ENCODE measurements at regions not wholly inside any gene's neighbourhood (a gene's known extent, or its start where the extent isn't known, plus 50 kb on each side); places are given as distances from the start of the nearest gene placed in this dataset.

DNA sequence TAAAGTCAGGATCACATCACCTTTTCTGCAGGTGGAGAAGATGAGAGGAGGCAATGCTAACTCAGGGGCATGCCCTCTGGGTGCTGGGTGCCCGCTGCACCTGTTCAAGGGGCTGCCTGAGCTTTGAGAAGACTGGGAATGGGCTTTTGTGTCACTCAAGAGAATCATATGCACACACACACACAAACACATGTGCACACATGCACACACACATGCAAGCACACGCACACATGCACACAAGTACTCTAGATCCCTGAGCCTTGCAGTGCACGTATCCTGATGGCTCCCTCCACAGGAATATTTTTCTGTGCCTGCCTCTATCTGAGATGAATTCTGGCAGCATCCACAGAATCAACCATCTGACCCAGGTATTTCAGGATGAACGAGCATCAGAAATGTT, 110.0 kb upstream of the TEX51 start:
- no peak overlapping the region for H2AFZ ChIP-seq (ENCODE audit: low read depth, low read length, poor library complexity, severe bottlenecking)
- no peaks in the 10 kb centered on the region for H3K9me2 ChIP-seq (ENCODE audit: insufficient read depth)
- no peaks in the 10 kb centered on the region for H3K4me1 ChIP-seq (ENCODE audit: control insufficient read depth in 1 of 2, insufficient read depth in 2 of 2, low read length in 2 of 2)
- H3K9me3 ChIP-seq (ENCODE audit: control insufficient read depth in 1 of 2, insufficient read depth in 1 of 2, low read depth in 1 of 2, low read length in 2 of 2): no peaks in the 10 kb centered on the region
- H3K4me3 ChIP-seq (replicated peaks in 1 of 2; ENCODE audit: low read depth in 1 of 2, low read length in 2 of 2): no peak overlapping the region
- no peak for TF ChIP-seq SIN3A (IDR thresholded peaks at IDR 0.05; ENCODE audit: low read depth)
- H4K20me1 ChIP-seq (ENCODE audit: insufficient read depth): no peaks in the 10 kb centered on the region
- H3K27ac ChIP-seq (ENCODE audit: low read depth, low read length): no peak overlapping the region
- no peaks in the 10 kb centered on the region for H3K79me2 ChIP-seq (ENCODE audit: insufficient read depth, low read length)
- no peaks in the 10 kb centered on the region for H3K36me3 ChIP-seq (ENCODE audit: control insufficient read depth in 1 of 2, insufficient read depth in 2 of 2, low read length in 2 of 2)
- intact Hi-C loops (cut with micrococcal nuclease): no loop called here
- DNase-seq (ENCODE audit: low read depth, low spot score) (no peak), ATAC-seq (no peak)
- RAD21 ChIA-PET (ENCODE audit: low non-redundant PET in 1 of 2, low total read pairs in 2 of 2, uncharacterized antibody in 2 of 2, unreplicated experiment in 2 of 2): no interaction called here
- CTCF ChIA-PET: no interaction called here
- POLR2A ChIA-PET: no interaction called here
- H3K9ac ChIP-seq (ENCODE audit: low read length): no peak overlapping the region
- H3K27me3 ChIP-seq (ENCODE audit: insufficient read depth, low read length): peaks cover 17% of the 10 kb centered on the region
- H3K4me2 ChIP-seq (ENCODE audit: low read length): no peak overlapping the region
- BruUV-seq (replicated peaks): no TSS peak

DNA sequence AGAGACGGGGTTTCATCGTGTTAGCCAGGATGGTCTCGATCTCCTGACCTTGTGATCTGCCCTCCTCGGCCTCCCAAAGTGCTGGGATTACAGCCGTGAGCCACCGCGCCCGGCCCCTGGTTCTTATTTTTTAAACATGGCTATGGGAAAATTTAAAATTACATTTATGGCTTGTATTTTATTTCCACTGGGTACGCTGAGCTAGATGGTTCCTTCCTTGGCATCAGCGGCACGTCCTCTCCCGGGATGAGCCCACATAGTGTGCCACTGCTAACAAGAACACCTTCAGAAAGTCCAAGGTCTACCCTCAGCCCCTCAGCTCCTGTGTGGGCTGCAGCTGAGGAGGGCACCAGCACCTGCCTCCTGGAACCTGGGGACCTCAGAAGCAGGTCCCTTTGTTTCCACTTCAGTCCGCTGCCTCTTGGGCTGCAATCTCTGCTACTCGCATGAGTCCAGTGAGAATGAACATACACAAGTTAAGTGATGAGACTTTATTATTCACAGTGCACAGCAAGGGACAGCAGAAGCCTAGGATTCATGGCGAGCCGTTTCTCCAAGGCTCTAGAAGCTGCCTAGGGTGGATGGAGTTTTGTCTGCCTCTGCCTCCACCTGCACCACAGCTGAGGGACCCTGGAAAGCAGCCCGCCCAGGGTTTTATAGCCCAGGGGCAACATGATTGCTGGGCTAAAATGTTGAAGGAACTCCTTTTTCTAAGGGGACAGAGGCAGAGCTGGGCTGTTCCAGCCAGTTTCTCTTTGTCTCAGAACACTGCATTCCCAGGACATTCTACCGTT, 107.5 kb upstream of the TEX51 start:
- H3K36me3 ChIP-seq (ENCODE audit: control insufficient read depth in 1 of 2, insufficient read depth in 2 of 2, low read length in 2 of 2): no peaks in the 10 kb centered on the region
- ATAC-seq (no peak), DNase-seq (ENCODE audit: low read depth, low spot score) (no peak)
- TF ChIP-seq ELF1 (IDR thresholded peaks at IDR 0.05; ENCODE audit: borderline replicate concordance, low read depth): no peak
- TF ChIP-seq, protein P1, sequence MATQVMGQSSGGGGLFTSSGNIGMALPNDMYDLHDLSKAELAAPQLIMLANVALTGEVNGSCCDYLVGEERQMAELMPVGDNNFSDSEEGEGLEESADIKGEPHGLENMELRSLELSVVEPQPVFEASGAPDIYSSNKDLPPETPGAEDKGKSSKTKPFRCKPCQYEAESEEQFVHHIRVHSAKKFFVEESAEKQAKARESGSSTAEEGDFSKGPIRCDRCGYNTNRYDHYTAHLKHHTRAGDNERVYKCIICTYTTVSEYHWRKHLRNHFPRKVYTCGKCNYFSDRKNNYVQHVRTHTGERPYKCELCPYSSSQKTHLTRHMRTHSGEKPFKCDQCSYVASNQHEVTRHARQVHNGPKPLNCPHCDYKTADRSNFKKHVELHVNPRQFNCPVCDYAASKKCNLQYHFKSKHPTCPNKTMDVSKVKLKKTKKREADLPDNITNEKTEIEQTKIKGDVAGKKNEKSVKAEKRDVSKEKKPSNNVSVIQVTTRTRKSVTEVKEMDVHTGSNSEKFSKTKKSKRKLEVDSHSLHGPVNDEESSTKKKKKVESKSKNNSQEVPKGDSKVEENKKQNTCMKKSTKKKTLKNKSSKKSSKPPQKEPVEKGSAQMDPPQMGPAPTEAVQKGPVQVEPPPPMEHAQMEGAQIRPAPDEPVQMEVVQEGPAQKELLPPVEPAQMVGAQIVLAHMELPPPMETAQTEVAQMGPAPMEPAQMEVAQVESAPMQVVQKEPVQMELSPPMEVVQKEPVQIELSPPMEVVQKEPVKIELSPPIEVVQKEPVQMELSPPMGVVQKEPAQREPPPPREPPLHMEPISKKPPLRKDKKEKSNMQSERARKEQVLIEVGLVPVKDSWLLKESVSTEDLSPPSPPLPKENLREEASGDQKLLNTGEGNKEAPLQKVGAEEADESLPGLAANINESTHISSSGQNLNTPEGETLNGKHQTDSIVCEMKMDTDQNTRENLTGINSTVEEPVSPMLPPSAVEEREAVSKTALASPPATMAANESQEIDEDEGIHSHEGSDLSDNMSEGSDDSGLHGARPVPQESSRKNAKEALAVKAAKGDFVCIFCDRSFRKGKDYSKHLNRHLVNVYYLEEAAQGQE (IDR thresholded peaks at IDR 0.05; ENCODE audit: low read depth): no peak
- H3K4me2 ChIP-seq (ENCODE audit: low read length): no peak overlapping the region
- RAD21 ChIA-PET (ENCODE audit: low non-redundant PET in 1 of 2, low total read pairs in 2 of 2, uncharacterized antibody in 2 of 2, unreplicated experiment in 2 of 2): no interaction called here
- H3K9me3 ChIP-seq (ENCODE audit: control insufficient read depth in 1 of 2, insufficient read depth in 1 of 2, low read depth in 1 of 2, low read length in 2 of 2): no peaks in the 10 kb centered on the region
- intact Hi-C loops (cut with micrococcal nuclease): no loop called here
- no peak overlapping the region for H3K4me3 ChIP-seq (replicated peaks in 1 of 2; ENCODE audit: low read depth in 1 of 2, low read length in 2 of 2)
- no peaks in the 10 kb centered on the region for H3K4me1 ChIP-seq (ENCODE audit: control insufficient read depth in 1 of 2, insufficient read depth in 2 of 2, low read length in 2 of 2)
- no peak overlapping the region for H2AFZ ChIP-seq (ENCODE audit: low read depth, low read length, poor library complexity, severe bottlenecking)
- peaks cover 29% of the 10 kb centered on the region for H3K27me3 ChIP-seq (ENCODE audit: insufficient read depth, low read length)
- H3K79me2 ChIP-seq (ENCODE audit: insufficient read depth, low read length): no peaks in the 10 kb centered on the region
- no TSS peak for BruUV-seq (replicated peaks)
- no peaks in the 10 kb centered on the region for H3K9me2 ChIP-seq (ENCODE audit: insufficient read depth)
- no peak overlapping the region for H3K9ac ChIP-seq (ENCODE audit: low read length)
- POLR2A ChIA-PET: no interaction called here
- no peak overlapping the region for H3K27ac ChIP-seq (ENCODE audit: low read depth, low read length)
- CTCF ChIA-PET: no interaction called here
- H4K20me1 ChIP-seq (ENCODE audit: insufficient read depth): no peaks in the 10 kb centered on the region
